KG1 (cell line): ENCODE measurements at regions not wholly inside any gene's neighbourhood (a gene's known extent, or its start where the extent isn't known, plus 50 kb on each side); places are given as distances from the start of the nearest gene placed in this dataset.
"Not testable (repeated sequence)": the region's sequence is repeated elsewhere in the genome, so short reads cannot be mapped to it uniquely, and the experiment has no call there.

ENCODE experiments used
- DNase-seq: peaks from one replicate; lab custom pipeline; 2025; lab: John Stamatoyannopoulos, UW

DNA sequence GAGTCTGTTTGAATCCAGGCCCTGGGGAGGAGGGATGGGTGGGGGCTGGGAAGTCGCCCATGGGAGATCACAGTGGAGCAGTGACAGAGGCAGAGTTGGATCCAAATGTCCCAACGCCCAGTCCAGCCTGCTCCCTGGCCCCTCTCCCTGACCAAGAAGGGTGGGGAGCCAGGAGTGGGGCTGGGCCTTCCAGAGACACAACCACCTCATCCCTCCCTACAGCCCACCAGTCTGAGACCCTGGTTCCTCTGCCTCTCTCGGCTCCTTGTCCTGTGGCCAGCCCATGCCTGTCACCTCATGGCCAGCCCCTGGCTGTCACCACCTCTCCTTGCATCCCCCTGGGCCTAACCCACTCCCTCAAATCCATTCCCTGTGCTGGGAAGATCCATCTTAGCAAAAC, 71.2 kb upstream of the PRR5 start:
- no peak for DNase-seq

DNA sequence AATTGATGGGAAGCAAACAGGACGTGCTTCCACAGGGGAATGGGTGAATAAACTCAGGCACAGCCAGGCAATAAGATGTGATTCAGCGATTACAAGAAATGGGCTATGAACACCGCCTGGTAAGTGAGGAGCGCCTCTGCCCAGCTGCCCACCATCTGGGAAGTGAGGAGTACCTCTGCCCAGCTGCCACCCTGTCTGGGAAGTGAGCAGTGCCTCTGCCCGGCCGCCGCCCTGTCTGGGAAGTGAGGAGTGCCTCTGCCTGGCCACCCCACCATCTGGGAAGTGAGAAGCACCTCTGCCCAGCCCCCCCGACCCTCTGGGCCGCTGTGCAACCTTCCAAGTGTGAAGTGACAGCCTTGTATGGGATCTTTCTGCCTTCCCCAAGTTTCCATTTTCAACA, 73.2 kb upstream of the PRR5 start:
- DNase-seq = no peak

DNA sequence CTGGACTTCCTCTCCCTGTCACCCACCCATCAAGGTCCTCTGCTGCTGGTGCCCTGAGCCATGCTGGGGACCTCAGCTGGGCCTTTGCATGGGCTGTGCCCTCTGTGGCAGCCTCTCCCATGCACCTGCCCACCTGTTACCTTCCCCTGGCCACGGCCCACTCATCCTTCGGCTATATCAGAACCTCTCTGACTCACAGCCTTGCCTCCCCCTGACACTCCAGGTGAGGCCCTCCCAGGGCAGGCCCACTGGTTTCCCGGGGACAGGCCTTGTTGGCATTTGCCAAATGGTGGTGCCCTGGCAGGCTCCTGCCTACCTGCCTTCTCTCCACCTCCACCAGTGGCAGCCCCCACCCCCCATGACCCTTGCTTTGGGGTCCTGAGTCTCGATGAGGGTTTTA, 73.7 kb upstream of the PRR5 start:
- DNase-seq = no peak

DNA sequence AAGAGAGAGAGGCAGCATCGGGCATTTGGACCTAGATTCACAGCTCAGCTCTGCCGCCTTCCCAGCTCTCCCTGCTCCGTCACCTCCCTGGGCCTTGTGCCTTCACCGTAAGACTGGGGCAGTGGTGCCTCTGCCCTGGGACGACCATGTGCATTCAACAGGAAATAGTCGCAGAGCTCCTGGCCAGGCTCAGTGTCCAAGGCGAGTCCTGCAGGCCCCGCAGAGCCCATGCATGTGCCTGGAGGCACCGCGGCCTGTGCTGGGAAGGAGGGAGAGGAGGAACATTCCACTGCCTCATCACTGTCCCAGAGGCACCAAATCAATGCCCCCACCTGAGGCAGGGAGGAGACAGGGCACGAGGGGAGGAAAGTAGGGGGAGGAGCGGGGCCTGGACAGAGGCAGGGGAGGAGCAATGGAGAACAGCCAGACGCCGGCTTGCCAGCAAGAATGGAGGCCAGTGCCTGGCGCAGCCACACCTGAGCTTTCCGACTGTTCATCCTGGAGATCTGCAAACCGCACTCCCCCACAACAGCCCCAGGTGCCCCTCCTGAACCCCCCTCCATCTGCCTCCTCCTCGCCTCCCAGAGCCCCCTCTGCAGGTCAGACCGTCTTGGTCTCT, 74.4 kb upstream of the PRR5 start:
- DNase-seq = no peak

DNA sequence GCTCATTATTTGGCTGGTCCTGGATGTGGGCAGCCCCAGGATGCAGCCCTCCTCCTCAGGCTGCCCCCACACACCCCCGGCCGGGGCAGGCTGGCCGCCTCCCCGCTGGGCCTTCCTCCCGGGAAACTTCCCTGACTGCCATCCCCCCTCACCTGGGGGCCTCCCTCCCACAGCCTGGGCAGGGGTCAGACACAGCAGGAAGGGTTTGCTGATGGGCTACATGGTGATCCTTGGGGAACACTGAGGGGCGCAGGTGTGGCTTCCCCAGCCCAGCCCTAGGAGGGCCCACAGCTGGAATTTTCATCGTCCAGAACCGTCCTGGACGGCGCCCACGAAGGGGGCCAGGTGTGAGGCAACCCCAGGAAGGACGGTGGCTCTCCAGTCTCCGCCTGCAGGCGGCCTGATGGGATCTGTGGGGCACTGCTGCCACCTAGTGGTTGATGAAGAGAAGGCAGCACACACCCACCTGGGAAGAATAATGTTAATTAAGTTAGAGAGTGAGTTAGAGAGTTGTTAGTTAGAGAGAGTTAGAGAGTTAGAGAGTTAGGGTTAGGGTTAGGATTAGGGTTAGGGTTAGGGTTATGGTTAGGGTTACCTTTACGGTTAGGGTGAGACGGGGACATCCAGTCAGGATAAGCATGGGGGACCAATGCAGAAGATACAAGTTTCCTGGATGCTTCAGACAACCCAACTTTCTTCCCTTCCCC, 75.9 kb upstream of the PRR5 start:
- DNase-seq = peak; percentile 35

DNA sequence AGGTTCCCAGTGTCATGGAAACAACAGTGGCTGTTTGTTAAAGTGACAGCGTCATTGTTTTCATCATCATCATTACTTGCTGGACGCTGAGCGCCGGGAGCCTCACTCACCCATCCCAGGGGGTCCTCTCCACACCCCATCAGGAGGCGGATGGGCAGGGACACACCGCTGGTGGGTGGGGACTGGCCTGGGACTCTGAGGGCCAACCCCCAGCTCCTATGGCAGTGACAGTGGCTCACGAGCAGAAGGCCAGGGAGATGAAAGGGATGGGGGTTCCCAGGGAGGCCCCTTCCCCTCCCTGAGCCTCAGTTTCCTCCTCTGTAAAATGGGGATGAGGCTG, 76.6 kb upstream of the PRR5 start:
- DNase-seq = no peak

DNA sequence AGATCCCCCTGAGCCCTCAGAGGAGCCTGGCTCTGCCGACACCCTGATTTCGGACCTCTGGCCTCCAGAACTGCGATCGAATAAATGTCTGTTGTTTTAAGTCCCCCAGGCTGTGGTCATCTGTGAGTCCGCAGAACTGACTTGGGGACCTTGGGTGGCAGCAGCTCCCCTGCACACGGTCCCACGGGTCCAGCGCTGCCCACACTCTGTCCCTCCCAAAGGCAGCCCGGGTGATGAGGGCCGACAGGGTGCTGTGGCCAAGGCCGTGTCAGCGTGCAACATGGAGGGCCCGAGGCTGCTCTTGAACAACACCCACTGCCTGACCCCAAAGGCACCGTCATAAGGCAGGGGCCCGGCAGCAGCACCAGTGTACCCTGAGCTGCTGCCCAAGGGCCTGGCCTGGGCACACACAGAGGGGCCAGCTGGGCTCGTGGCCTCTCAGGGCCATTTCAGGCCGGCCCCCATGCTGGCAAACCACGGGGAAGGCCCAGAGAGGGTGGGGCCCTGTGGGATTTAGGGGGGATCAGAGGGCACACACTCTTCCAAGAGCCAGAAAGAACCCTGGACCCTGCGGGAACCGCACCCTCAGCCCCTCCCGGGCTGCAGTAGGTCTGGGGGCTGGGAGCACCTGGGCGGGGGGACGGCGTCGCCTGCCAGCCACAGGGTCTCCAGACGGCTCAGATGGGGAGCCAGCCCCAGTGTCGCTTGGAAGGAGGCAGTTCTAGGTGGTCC, 77.1 kb upstream of the PRR5 start:
- no peak for DNase-seq

DNA sequence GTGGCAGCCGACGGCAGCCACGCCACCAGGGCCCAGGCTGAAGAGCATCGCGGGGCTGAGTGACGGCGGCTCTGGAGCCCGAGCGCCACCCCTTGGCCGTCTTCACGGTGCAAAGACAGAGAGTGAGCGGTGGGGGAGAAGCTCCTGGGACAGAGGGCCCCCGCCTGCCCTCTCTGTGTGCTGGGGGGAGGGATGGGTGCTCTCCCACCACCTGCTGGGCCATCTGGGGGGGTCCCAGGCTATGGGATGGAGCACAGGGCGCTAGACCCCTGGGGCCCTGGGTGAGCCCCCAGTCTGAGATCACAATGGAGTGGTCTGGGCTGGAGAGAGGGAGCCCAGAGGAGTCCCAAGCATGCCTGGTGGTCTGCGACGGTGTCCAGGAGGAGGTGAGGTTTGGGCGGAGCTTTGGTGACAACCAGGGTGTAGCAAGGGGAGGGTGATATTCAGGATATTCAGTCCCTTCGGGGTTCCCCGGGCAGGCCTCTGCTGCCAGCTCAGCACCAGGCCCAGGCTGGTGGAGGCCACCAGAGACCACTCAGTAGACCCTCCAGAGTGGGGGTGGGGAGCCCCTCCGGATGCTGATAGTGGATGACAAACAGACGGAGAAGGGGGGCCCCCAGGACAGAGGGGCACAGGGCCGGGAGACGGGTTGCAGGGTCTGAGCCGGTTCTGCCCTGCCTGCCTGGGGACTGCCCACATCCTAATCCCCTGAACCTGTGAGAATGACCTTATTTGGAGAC, 78.1 kb upstream of the PRR5 start:
- DNase-seq = no peak

DNA sequence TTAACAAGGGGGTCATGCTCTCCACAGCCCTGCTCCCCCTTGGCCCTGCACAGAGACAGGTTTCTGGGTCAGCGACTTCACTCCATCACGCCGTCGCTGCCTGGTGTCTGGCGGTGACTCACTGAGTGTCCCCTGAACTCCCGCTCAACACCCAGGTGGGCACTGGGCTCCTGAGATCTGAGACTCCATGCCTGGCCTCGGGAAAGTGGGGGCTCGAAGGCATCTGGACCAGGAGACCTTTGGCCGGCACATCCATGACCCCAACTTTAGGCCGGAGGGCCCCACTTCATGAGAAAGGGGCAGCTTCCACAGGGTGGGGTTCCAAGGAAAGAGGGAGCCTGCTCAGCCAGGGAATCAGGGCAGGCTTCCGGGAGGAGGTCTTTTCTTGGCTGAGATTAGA, 79.3 kb upstream of the PRR5 start:
- no peak for DNase-seq

DNA sequence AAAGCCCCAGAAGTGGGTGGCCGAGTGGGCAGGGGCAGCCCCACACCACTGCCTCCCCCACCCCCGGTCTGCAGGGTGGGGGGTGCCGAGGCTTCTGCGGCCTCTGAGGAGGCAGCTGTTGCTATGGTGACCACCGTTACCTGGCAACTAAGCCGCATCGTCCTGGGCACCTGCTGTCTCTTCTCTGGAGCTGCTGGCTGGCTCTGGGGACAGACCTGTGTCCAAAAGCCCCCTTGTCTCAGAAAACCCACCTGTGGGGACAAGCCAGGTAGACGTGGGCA, 79.9 kb upstream of the PRR5 start:
- no peak for DNase-seq

DNA sequence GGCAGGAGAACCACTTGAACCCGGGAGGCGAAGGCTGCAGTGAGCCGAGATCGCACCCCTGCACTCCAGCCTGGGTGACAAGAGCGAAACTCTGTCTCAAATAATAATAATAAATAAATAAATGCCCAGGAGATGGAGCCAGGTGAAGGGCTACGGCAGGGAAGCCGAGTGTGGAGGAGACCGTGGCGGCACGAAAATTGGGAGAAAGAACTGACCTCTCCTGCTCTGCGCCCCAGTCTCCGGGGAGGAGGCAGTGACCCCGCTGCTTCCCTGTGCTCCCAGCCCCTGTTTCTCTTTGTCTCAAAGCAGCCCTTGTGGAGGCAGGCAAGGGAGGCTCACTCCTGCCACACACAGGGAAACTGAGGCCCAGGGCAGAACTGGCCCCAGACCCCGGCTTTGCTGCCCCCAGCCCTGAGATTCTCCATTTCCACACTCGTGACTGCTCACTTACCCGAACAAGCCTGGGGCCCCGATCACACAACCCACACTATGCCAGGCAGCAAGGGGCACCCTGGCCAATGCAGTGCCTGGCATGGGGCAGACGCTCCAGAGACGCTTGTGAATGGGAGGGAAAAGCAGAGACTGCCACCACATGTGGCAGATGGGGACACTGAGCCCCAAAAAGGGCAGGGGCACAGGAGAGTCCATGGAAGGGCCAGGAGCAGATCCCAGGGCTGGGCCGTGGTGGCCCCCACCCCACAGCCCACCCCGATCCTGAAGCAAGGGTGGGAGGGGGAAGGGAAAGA, 80.4 kb upstream of the PRR5 start:
- DNase-seq = no peak

DNA sequence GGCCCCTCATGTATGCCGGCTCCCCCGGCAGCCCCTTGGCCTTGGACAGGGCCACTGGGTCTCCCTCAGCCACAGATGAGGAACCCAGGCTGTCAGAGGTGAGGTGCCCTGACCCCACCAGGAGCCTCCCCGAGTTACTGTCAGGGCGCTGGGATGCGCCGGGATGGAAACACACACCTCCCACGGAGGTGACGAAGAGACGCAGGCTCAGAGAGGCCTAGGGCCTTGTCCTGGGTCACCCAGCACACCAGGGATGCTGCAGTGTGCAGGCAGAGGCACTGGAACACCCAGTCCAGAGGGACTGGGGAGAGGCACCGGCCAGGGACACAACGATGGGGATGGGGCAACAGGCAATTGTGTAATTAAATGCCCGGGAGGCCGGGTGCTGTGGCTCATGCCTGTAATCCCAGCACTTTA, 81.2 kb upstream of the PRR5 start:
- no peak for DNase-seq

DNA sequence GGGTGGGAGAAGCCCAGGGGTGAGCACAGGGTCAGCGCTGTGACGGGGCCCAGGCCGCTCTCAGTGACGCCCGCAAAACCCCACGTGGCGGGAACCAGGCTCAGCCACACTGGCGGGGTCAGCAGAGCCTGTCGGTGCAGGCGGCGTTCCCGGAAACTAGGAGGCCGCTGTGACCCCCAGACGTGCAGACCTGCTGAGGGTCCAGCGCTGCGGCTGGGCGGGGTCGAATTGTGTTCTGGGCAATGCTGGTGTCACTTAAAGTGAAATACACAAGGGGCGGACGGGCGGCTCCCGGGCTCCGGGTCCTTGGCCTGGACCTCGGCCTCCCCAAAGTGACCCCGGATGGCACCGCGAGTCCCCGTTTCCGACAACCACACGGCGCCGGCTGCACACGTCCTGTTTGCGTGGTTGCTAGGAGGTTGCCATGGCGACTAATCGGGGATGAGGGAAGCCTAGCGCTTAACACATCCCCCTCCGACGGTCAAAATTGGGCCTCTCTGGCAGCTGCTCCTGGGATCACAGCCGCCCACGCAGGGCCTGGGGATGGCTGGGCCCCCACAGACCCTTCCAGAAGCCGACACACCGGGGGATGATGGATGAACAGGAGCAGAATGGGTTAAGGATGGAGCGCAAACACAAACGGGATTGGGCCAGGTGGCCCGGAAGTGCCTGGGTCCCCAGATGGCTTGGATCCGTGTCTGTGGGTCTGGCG, 81.7 kb upstream of the PRR5 start:
- DNase-seq = no peak

DNA sequence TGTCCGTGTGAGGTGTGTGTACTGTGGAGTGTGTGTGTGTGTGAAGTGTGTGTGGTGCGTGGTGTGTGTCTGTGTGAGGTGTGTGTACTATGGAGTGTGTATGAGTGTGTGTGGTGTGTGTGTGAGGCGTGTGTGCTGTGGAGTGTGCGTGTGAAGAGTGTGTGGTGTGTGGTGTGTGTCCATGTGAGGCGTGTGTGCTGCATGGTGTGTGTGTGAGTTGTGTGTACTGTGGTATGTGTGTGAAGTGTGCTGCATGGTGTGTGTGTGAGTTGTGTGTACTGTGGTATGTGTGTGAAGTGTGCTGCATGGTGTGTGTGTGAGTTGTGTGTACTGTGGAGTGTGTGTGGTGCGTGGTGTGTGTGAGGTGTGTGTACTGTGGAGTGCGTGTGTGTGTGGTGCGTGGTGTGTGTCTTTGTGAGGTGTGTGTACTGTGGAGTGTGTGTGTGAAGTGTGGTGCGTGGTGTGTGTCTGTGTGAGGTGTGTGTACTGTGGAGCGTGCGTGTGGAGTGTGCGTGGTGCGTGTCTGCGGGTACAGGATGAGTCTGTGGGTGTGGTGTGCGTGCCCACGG, 82.4 kb upstream of the PRR5 start:
- DNase-seq = not testable (repeated sequence)

DNA sequence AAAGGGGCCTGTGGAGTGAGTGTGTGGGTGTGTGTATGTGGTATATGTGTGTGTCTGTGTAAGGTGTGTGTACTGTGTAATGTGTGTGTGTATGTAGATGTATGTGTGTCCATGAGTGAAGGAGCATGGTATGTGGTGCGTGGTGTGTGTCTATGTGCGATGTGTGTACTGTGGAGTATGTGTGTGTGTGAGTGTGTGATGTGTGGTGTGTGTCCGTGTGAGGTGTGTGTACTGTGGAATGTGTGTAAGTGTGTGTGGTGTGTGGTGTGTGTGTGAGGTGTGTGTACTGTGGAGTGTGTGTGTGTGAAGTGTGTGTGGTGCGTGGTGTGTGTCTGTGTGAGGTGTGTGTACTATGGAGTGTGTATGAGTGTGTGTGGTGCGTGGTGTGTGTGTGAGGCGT, 83.1 kb upstream of the PRR5 start:
- DNase-seq = not testable (repeated sequence)

DNA sequence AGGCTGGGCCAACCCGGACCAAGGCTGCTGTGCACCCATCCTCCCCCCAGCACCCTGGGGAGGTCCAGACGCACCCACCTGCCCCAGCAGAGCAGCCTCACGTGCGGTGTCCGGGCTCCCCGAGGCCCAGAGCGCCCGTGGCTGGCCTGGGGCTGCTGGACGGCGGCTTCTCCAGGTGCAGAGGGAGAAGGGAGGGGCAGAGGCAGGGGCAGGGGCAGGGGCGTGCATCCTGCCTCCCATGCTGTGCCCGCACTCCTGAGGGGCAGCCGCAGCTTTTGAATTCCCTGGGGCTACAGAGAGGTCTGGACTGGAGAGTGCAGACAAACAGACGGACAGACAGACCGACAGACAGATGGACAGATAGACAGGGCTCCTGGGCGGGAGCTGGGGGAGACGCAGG, 83.6 kb upstream of the PRR5 start:
- DNase-seq = no peak

DNA sequence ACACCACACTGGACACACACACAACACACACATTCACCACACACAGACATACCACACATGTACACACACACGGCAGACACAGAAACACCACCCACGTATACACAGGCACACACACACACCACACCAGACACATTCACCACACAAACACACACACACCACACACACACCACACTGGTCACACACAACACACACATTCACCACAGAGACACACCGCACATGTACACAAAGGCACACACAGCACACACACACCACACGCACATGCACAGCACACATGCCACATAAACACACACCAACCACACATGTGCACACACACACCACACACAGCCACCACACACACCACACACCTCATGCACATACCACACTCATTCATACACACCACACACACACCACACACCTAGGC, 84.2 kb upstream of the PRR5 start:
- DNase-seq = no peak

DNA sequence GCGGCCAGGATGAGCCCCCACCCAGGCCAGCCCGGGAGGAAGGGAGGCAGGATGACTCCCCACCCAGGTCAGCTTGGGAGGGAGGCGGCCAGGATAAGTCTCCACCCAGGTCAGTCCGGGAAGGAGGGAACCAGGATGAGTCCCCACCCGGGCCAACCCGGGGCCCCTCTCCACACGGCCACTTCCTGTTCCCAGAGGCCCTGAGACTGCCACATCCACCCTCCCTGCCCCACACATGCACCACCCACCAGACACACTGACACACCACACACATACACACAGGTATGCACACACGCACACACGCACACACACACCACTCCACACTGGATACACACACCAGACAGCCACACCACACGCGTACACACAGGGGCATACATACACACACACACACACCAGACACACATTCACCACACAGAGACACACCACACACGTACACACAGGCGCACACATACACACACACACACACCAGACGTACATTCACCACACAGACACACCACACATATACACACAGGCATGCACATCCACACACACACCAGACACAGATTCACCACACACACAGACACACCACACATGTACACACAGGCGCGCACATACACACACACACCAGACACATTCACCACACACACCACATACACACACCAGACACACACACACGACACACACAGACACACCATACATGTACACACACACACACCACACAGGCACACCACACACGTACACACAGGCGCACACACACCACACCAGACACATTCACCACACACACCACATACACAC, 84.9 kb upstream of the PRR5 start:
- DNase-seq = no peak

DNA sequence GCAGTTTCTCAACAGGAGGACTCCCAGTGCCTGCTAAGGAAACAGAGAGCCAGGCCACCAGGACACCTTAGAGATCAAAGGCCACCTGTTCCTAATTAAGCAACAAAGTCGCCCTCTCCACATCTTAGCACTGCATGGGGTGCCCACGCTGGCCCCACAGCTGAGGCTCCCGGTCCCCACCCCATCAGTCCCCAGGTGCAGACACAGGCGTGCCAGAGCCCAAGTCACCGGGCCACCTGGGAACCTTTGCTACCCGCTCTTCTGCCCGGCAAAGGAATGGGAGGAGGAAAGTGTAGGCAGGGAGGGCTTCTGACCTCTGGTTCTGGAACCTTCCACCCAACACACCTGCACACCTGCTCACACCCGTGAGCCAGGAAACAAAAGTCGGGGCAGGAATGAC, 85.5 kb upstream of the PRR5 start:
- no peak for DNase-seq

DNA sequence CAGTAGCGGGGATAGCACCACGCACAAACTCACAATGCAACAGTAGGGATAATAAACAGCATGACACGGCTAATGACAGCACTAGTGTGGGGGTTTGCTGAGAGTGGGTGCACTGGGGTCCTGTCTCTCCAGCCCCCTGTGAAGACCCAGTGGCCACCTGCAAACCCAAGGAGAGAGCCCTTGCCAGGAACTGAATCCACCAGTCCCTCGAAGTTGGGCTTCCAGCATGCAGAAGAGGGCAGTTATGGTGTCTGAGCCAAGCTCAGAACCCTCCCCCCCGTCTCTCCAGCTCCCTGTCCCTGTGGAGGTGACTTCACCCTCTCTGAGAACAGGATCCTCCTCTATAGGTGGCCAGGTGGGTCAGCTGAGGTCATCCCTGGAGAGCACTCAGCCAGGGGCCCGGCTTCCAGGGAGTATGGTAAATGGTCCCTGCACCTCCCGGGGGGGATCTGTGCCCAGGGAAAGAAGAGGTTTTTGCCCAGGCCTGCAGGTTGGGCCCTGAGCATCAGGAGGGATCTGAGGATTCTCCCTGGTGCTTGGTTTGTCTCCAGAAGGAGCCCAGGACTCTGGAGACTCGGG, 86.3 kb upstream of the PRR5 start:
- no peak for DNase-seq
